ENCODE measurements at regions not wholly inside any gene's neighbourhood (a gene's known extent, or its start where the extent isn't known, plus 50 kb on each side); places are given as distances from the start of the nearest gene placed in this dataset.
"Not testable (repeated sequence)": the region's sequence is repeated elsewhere in the genome, so short reads cannot be mapped to it uniquely, and the experiment has no call there.

GRCh38 chr14:105911006-105911847 is 384.8 kb downstream of the TMEM121 start:
- H3K9me3 ChIP-seq: no peaks in the 10 kb centered on the region
- DNase-seq (ENCODE audit: low spot score in 2 of 2): no peak
- no peak for TF ChIP-seq EP300 (IDR thresholded peaks at IDR 0.05)
- no peak for TF ChIP-seq POLR2AphosphoS5 (IDR thresholded peaks at IDR 0.05)
- no peak for TF ChIP-seq POLR2A (IDR thresholded peaks at IDR 0.05)
- TF ChIP-seq CTCF (IDR thresholded peaks at IDR 0.05): no peak
- H3K4me3 ChIP-seq: no peak overlapping the region
- no peaks in the 10 kb centered on the region for H3K36me3 ChIP-seq
- no peaks in the 10 kb centered on the region for H3K27me3 ChIP-seq
- H3K4me1 ChIP-seq: no peaks in the 10 kb centered on the region
- no peak overlapping the region for H3K27ac ChIP-seq
- no CpG with 5 or more reads among the region's 18 CpGs for WGBS

- H3K27ac ChIP-seq; H3K4me3 ChIP-seq; H3K36me3 ChIP-seq; DNase-seq (ENCODE audit: low spot score in 2 of 2); H3K4me1 ChIP-seq; H3K27me3 ChIP-seq; H3K9me3 ChIP-seq: not testable (repeated sequence)
- no CpG with 5 or more reads among the region's 8 CpGs for WGBS
Measured at GRCh38 chr14:105911848-105912292, 385.5 kb downstream of the TMEM121 start.

- Histone ChIP-seq H3K27ac (no peak overlapping the region), H3K4me1 (no peaks in the 10 kb centered on the region), H3K9me3 (no peaks in the 10 kb centered on the region), H3K27me3 (no peaks in the 10 kb centered on the region), H3K36me3 (no peaks in the 10 kb centered on the region), H3K4me3 (no peak overlapping the region)
- DNase-seq (ENCODE audit: low spot score in 2 of 2): no peak
- no peak for TF ChIP-seq POLR2AphosphoS5 (IDR thresholded peaks at IDR 0.05)
- TF ChIP-seq POLR2A (IDR thresholded peaks at IDR 0.05): no peak
- TF ChIP-seq CTCF (IDR thresholded peaks at IDR 0.05): no peak
- no peak for TF ChIP-seq EP300 (IDR thresholded peaks at IDR 0.05)
- WGBS: no CpG with 5 or more reads among the region's 11 CpGs
Measured at GRCh38 chr14:105912641-105913180, 386.3 kb downstream of the TMEM121 start.

GRCh38 chr14:105913221-105913620 is 386.8 kb downstream of the TMEM121 start:
- no peaks in the 10 kb centered on the region for H3K27me3 ChIP-seq
- WGBS: 80% methylated on average over 1 of the region's 9 CpGs
- no peak for DNase-seq (ENCODE audit: low spot score in 2 of 2)

GRCh38 chr14:105913861-105914260 is 387.5 kb downstream of the TMEM121 start:
- H3K27ac ChIP-seq: no peak overlapping the region
- DNase-seq (ENCODE audit: low spot score in 2 of 2): no peak
- H3K4me3 ChIP-seq: no peak overlapping the region
- no peaks in the 10 kb centered on the region for H3K36me3 ChIP-seq
- no peaks in the 10 kb centered on the region for H3K9me3 ChIP-seq
- no peaks in the 10 kb centered on the region for H3K27me3 ChIP-seq
- no peaks in the 10 kb centered on the region for H3K4me1 ChIP-seq
- WGBS: no CpG with 5 or more reads among the region's 5 CpGs
- no peak for TF ChIP-seq EP300 (IDR thresholded peaks at IDR 0.05)
- TF ChIP-seq POLR2A (IDR thresholded peaks at IDR 0.05): no peak
- TF ChIP-seq CTCF (IDR thresholded peaks at IDR 0.05): no peak
- TF ChIP-seq POLR2AphosphoS5 (IDR thresholded peaks at IDR 0.05): no peak

More at GRCh38 chr14:105913221-105913620, 386.8 kb downstream of the TMEM121 start:
- no peaks in the 10 kb centered on the region for H3K9me3 ChIP-seq
- no peaks in the 10 kb centered on the region for H3K36me3 ChIP-seq
- H3K4me3 ChIP-seq: no peak overlapping the region
- no peak overlapping the region for H3K27ac ChIP-seq
- H3K4me1 ChIP-seq: no peaks in the 10 kb centered on the region
- no peak for TF ChIP-seq POLR2A (IDR thresholded peaks at IDR 0.05)
- no peak for TF ChIP-seq EP300 (IDR thresholded peaks at IDR 0.05)
- no peak for TF ChIP-seq CTCF (IDR thresholded peaks at IDR 0.05)
- TF ChIP-seq POLR2AphosphoS5 (IDR thresholded peaks at IDR 0.05): no peak

GRCh38 chr14:105914281-105914680 is 387.9 kb downstream of the TMEM121 start:
- H3K9me3 ChIP-seq; H3K27ac ChIP-seq; H3K4me3 ChIP-seq; DNase-seq (ENCODE audit: low spot score in 2 of 2); H3K36me3 ChIP-seq; H3K27me3 ChIP-seq; H3K4me1 ChIP-seq: not testable (repeated sequence)
- 94% methylated on average over 2 of the region's 12 CpGs for WGBS
